ENCODE measurements at regions not wholly inside any gene's neighbourhood (a gene's known extent, or its start where the extent isn't known, plus 50 kb on each side); places are given as distances from the start of the nearest gene placed in this dataset.

DNA sequence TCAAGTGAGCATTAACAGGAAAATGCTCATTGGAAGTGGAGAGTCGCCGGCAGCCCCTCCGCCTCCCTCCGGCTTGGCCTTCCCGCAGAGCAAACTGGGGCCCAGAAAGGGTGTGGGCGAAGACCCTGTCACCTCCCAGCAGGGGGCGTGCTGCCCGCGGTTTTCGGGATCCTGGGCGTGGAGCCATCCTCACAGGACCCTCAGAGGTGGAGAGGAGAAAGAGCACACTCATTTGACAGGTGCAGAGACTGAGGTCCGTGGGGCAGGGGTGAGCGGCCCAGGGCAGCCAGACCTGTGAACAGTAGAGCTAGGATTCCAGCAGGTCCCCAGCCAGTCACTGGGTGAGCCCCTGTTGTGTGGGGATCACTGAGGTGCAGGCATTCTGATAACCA, 1002.9 kb downstream of the KCNJ18 start:
- TF ChIP-seq ZNF565 (CRISPR knock-in tag; conservative IDR thresholded peaks at IDR 0.05; ENCODE audit: low read depth) (no peak), PATZ1 (CRISPR knock-in tag; IDR thresholded peaks at IDR 0.05; ENCODE audit: borderline replicate concordance) (no peak), BACH2 (CRISPR knock-in tag; IDR thresholded peaks at IDR 0.05; ENCODE audit: borderline replicate concordance) (no peak), TCF4 (CRISPR knock-in tag; IDR thresholded peaks at IDR 0.05; ENCODE audit: borderline replicate concordance) (no peak), ZFP30 (CRISPR knock-in tag; IDR thresholded peaks at IDR 0.05) (no peak), ZFP3 (CRISPR knock-in tag; IDR thresholded peaks at IDR 0.05) (no peak), ARNTL (CRISPR knock-in tag; IDR thresholded peaks at IDR 0.05; ENCODE audit: borderline replicate concordance, low read depth) (no peak), ESRRG (CRISPR knock-in tag; IDR thresholded peaks at IDR 0.05) (no peak), RARB (CRISPR knock-in tag; IDR thresholded peaks at IDR 0.05) (no peak), SNAI2 (CRISPR knock-in tag; IDR thresholded peaks at IDR 0.05) (no peak)
- TF ChIP-seq, protein P1, sequence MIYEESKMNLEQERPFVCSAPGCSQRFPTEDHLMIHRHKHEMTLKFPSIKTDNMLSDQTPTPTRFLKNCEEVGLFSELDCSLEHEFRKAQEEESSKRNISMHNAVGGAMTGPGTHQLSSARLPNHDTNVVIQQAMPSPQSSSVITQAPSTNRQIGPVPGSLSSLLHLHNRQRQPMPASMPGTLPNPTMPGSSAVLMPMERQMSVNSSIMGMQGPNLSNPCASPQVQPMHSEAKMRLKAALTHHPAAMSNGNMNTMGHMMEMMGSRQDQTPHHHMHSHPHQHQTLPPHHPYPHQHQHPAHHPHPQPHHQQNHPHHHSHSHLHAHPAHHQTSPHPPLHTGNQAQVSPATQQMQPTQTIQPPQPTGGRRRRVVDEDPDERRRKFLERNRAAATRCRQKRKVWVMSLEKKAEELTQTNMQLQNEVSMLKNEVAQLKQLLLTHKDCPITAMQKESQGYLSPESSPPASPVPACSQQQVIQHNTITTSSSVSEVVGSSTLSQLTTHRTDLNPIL (CRISPR knock-in tag; IDR thresholded peaks at IDR 0.05; ENCODE audit: low read depth): no peak
